C1 segment of cervical spinal cord (tissue), 14 donors: ENCODE measurements at regions not wholly inside any gene's neighbourhood (a gene's known extent, or its start where the extent isn't known, plus 50 kb on each side); places are given as distances from the start of the nearest gene placed in this dataset.
"Not testable (repeated sequence)": the region's sequence is repeated elsewhere in the genome, so short reads cannot be mapped to it uniquely, and the experiment has no call there.

Experiments used
- DNase-seq, 14 donors: peaks; one replicate each; lab custom pipeline; 2025; lab: John Stamatoyannopoulos, UW

- no peak for DNase-seq
These were observed 99.5 kb upstream of the MSX2 start for GRCh38 chr5:174624733-174625522.

GRCh38 chr5:174625591-174626350, 98.6 kb upstream of the MSX2 start:
- DNase-seq = no peak

- DNase-seq = no peak
These were observed 97.9 kb upstream of the MSX2 start for GRCh38 chr5:174626369-174626920.

- DNase-seq = no peak
These were observed 88.3 kb upstream of the MSX2 start for GRCh38 chr5:174636094-174636493.

GRCh38 chr5:174642816-174643405, 81.5 kb upstream of the MSX2 start:
- DNase-seq = no peak

GRCh38 chr5:174644436-174644835, 79.9 kb upstream of the MSX2 start:
- no peak for DNase-seq

- DNase-seq = no peak
These were observed 79.5 kb upstream of the MSX2 start for GRCh38 chr5:174644923-174645322.

- DNase-seq = no peak
These were observed 78.7 kb upstream of the MSX2 start for GRCh38 chr5:174645677-174646076.

- not testable (repeated sequence) for DNase-seq
These were observed 75.8 kb upstream of the MSX2 start for GRCh38 chr5:174648618-174649017.

GRCh38 chr5:174649391-174649790, 75.0 kb upstream of the MSX2 start:
- no peak for DNase-seq

- no peak for DNase-seq
These were observed 69.9 kb upstream of the MSX2 start for GRCh38 chr5:174654442-174654841.

- DNase-seq = no peak
These were observed 69.0 kb upstream of the MSX2 start for GRCh38 chr5:174655351-174655750.

GRCh38 chr5:174664180-174664850, 60.1 kb upstream of the MSX2 start:
- no peak for DNase-seq

- DNase-seq = no peak
These were observed 59.0 kb upstream of the MSX2 start for GRCh38 chr5:174665347-174665746.

- no peak for DNase-seq
These were observed 56.9 kb upstream of the MSX2 start for GRCh38 chr5:174667526-174667925.

GRCh38 chr5:174668349-174668748, 56.0 kb upstream of the MSX2 start:
- DNase-seq = no peak
